NCI-H748 treated with DMSO at 0.1 percent for 48 hours (cell line): ENCODE measurements at regions not wholly inside any gene's neighbourhood (a gene's known extent, or its start where the extent isn't known, plus 50 kb on each side); places are given as distances from the start of the nearest gene placed in this dataset.

Source experiments
- DNase-seq: peaks from one replicate; lab custom pipeline; 2025; lab: John Stamatoyannopoulos, UW

DNA sequence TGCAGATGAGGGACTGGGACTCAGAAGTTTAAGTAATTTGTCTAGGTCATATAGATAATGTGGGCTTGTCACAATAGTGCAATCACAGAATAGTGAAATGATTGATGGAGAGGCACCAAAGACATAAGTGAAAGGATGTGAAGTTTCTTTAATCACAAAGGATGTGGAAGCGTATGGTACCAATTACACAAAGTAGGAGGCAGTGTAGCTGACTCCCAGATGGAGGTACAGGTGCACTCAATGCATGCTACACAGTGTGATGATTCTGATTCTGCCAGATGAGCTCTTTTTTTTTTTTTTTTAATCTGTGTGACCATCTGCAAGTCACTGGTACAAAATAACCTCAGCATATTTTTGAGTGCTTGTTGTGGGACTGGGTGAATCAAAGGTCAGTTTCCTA is 411.3 kb downstream of the SPRY1 start:
- no peak for DNase-seq

DNA sequence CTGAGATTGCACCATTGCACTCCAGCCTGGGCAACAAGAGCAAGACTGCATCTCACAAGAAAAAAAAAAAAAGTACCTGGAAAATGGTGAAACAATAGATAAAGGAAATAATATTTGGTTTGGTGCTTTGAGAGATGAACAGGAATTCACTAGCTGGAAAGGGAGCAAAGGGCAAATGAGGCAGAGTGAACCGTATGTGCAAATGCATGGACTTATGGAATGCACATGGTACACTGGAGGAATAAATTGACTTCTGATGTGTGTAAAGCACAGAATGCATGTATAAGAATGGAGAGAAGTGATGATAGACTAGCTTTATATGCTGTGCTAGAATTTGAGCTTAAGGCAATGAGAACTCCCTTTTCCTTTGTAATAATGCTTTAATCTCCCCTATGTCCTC is 413.3 kb downstream of the SPRY1 start:
- no peak for DNase-seq

DNA sequence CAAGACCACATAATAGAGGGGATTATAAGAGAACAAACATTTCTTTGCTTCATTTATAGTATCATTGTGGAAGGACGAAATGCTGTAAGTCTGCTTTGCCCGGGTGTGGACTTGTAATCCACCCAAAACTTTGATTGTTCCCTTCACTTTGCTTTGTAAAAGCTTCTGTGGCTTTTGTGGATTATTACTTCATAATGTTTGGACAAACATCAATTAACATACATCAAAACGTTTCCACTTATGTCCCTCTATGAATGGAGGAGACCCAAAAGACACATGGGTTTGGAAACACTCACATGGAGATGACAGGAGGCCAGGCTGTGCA is 415.4 kb downstream of the SPRY1 start:
- peak; percentile 66 for DNase-seq

DNA sequence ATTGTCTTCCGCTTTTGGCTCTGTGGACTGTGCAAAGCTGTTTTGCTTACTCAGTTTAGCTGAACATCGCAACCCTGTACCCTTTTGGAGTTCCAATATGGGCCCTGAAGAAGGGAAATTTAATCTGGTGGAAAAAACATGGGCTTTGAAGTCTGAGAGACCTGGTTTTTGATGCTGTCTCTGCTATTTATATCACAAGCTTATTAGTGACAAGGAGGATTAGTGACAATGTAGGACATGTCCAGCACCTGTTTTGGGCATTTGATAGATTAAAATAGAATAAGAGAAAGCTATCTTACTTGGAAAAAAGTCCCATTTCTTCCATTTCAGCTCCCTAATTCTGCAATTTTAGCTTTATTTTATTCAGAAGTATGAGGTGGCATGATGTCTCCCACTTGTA is 417.3 kb downstream of the SPRY1 start:
- no peak for DNase-seq

DNA sequence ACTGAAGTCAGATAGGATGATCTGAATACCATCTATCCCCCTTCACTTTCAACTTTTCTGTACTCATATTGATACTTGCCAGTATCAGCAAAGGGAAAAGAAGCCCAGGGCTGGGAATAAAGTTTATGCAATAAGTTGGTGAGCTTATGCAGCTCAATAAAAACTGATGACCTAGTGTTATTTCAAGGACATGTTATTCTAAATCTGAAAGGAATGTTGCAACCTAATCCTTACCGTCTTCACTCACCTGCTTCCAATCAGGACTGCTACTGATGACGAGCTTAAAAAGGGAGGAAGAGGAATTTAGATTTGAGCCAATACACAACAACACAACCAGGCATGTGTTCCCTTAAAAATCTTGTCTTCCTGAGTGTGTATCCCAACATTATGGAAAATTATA is 419.9 kb downstream of the SPRY1 start:
- no peak for DNase-seq

DNA sequence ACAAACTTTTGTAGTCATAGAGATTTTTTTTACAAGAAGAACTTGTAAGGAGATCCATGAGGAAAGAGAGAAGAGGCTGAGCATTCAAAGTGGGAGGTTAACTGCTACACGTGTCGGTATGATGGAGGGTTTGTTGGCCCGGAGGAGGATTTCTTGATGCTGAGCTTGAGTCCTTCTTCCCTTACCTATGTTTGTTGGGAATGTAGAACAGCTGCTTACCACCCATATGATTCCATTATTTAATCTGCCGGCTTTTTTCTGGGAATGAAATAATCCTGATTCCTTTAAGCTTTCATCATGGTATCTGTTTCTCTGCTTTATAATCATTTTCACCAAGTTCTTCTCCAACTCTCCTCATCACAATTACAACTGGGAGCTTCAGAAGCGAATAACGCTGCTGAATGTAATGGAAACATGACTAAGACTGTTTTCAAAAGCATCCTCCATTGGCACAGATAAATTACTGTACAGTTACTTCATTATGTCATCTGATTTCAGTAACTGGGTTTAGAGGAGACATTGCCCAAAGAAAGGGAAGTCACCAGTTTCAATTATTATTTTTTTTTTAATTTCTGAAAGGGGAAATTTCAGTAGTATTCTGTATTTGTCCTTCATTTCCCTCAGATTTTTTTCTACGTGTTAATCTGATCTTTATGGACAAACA is 420.6 kb downstream of the SPRY1 start:
- DNase-seq, result no peak

DNA sequence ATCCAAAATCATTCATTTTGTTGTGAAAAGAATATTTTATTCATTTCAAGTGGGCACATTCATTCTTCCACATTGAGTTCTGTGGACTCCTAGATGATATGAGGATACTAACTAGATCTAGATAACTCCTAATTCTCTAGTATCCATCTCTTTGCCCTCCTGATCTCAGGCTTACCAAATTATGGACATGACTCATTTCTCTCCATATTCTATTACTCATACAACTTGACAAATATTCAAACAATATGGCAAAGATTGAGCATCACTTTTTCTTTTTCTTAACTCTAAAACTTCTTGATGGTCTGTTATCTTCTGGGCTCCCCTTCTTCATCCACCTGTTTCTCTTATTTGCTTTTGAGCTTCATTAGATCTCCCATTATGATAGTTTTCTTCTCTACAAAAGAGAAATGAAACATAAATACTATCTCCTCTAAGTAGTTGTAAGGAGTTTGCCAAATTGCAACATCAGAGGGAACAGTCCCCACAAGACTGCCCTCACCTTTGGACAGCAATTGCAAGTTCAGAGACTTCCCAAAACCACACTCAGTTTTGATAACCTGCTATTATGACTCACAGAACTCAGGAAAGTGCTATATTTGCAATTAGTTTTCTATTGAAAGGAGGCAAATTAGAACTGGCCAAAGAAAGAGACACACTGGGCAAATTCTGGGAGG is 422.9 kb downstream of the SPRY1 start:
- DNase-seq, result no peak

DNA sequence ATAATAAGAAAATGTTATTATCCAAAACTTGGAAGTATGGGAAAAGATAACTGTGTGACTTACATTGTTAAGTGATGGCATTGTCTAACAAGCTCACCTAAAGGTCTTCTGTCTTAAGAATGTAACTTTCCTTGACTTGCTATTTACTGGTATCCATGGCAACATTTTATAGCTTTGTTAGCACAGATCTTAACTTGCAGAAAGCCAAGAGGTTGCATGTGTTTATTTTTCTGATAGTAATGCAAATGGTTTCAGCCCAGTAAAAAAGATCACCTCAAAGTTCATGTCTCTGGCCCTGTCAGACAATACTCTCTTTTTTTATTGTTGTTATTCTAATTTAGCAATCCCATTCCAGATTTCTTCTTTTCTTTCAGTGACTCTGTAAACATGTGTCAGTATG is 425.3 kb downstream of the SPRY1 start:
- no peak for DNase-seq

DNA sequence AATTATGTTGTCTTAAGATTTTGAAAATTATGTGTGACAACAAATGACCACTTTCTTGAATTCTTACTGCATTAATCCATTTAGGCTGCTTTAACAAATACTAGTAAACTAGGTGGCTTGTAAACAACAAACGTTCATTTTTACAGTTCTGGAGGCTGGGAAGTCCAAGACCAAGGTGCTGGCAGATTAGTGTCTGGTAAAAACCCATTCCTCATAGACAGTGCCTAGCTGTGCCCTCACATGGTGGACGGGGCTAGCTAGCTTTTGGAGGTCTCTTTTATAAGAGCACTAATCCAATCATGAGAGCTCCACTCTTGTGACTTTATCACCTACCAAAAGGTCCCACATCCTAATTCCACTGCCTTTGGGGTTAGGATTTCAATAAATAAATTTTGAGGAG is 425.8 kb downstream of the SPRY1 start:
- DNase-seq, result no peak

DNA sequence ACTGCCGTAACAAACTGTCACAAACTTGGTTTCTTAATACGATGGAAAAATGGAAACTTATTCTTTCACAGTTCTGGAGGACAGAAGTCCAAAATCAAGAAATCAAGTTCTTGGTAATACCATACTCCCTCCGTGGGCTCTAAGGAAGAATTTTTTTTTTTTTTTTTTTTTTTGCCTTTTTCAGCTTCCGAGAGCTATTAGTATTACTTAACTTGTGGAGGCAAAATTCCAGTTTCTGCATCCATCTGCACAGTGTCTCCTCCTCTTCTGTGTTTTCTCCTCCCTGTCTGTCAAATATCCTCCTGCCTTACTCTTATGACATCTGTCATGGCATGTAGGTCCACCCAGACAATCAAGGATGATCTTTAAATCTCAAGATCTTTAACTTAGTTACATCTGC is 426.6 kb downstream of the SPRY1 start:
- DNase-seq, result no peak

DNA sequence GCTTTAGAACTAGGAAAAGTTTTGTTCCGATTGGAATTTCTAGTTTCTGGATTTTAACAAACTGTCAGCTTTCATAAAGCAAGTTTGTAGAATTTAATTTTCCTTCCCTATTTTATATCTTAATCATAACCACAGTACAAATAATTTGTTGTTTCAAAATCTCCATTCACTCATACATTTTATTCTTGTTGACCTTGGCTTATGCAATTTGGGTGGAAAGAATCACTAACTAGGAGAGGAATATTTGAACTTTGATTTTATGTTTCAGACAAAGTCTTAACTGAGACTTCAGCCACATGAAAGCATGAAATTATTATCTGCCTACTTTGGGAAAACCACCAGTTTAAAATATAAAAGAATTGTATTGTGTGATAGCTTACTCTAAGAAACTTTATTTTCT is 427.9 kb downstream of the SPRY1 start:
- no peak for DNase-seq

DNA sequence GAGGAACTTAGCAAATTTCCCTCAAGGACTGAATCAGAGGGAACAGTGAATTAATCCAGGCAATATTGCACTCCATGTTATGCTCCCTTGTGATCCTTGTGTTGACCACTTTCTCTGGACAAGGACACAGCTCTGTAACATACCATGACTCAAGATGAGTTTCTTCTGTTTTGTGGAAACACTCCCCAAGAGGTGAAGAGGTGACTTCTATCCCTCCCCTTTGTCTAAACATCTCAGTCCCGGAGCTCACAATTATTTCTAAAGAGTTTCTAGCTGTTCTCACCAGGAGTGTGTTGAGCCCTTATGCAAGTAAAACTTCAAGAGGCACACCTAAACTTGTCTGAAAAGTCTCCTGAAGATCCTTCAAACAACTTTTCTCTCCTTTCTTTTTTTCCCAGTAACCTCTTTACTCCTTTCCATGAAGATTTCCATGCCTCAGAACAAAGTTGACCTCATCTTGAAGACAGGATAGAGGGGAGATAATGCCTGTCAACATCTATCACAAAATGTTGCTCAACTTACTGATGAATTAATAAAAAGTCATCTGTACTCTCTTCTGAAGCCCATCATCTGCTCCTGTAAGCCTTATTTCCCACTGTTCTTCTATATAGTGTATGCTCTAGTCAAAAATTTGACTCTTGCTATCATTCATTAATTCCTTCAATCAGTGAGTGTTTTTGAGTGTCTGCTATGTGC is 429.1 kb downstream of the SPRY1 start:
- DNase-seq, result no peak

DNA sequence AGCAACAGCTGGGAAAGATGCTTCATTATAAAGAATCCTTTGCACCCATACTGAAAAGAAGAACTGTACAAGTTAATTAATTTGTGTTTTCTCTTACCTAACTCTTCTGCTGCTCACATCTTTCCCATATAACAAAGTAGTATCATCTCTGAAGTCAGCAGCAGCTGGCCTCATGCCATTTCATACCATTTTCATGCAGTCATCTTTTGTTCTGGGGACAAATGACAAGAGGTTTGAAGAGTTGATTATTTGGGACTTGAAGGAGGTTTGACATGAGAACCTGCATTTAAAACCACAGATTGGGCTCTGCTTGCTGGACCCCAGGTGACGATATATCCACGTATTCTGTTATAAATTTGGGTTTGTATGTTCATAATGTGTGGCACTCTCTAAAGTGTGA is 430.3 kb downstream of the SPRY1 start:
- no peak for DNase-seq

DNA sequence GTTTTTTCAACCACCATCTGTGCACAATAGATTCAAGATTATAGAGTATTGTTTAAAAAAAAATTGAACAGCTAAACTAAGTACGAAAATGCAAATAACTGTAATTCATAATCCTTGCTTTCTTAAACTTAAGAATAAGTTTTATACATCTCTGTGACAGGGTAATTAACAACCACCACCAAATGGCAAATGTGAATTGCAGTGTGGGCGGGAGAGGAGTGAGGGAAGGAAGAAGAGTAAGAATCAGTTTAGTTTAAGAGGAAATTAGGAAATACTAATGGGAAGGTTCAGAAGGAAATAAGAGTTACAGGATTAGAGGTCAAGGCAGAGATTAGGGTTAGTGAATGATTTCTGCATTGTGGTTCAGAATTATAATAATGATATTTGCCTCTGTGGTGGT is 430.9 kb downstream of the SPRY1 start:
- DNase-seq, result no peak

DNA sequence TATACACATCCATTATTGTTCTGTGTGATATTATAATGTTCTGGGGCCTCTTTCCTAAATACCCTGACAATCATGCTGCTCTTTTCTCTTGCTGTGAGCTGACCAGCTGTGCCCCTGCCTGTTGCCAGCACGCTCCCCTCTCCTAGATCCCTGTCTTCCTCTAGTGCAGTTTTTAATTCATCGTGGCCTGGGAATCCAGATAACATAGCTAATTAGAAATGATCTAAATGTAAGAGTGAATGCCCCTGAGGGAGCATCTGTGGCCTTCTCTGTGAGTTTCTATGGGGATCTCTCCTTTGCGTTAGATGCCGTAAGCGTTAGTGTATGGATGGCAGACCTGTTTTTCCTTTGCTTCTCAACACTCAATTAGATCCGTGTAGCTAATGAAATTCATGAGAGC is 434.3 kb downstream of the SPRY1 start:
- no peak for DNase-seq

DNA sequence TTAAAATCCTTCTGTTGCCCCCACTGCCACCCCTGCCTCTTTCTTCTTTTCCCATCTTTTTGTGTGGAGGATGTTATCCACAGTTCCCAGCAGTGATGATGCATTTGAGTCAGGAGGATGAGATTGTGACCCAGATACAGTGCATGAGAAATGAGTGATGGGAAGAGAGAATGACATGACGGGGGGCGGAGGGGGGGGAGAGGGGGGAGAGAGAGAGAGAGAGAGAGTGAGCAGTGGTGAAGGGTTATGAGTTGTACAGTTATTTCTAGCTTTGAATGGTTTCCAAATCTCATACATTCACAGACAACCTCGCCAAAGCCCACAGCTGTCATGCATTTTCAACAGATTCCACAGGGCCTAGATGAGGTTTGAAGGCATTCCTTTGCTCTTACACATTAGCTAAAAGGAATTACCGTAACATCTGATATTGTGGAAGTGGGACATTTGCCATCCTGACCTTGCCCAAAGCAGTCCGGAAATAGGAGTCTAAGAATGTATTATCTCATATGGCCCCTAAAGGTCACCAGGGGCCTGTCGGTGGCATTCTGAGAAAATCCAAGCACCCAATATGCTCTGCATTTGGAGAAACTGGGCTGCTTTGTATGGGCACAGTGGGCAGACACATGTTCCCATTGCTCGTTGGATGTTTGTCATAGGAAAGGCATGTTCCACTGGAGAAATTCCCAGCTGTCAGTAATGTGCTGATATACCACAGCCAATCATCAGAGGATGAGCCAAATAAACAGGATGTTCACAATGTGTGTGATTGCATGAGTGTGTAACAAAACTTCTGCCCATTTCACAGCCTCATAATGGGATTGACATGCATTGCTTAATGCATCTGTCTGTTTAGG is 435.8 kb downstream of the SPRY1 start:
- DNase-seq, result no peak

DNA sequence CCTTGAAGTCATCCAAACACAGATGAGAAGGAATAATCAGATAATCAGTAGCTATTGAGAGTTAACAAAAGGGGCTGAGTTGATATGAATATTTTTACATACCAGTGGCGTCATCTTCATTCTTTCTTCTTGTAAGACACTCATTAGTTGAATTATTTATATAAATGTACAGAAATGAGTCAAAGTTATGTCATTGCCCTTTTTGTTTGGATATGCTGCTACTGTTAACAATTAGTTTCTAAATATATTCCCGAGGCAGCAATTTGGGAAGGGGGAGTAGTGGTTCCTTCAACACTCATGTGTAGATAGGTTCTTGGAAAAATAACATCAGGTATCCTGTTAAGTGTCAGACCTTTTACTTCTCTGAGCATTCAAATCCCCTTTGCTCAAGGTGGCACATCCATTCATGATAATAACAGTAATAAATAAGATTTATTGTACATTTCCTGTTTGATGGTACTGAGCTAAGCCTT is 436.6 kb downstream of the SPRY1 start:
- DNase-seq, result no peak

DNA sequence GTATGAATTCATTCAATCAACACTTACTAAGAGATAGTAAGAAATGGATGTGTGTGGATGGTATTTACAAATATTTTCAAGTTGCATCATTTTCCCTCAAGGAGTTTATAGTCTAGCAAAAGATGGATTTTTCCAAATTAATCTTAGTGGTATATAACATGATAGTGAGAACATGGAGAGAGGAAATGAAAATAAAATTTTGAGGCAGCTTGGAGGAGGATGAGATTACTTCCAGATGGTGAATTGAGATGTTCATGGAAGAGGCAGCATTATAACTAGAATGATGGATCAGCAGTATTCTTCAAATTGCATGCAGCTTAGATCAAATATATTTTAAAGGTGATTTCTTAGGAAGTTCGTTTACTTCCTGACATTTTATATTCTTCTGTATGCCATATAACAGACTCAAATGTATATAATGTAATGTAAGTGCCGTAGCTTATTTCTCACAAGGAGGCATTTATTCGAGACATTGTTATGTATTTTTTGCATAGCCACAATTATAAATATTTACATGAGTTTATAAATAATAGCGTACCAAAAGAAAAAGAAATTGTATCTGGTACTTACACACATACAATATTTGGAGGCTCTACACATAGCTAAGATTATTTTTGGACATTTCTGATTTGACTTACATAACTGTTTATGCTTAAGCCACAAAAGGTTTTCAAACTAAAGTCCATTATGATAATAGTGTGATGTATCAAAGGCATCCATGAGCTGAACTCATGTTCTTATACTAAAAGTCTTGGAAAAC is 439.4 kb downstream of the SPRY1 start:
- DNase-seq, result no peak

DNA sequence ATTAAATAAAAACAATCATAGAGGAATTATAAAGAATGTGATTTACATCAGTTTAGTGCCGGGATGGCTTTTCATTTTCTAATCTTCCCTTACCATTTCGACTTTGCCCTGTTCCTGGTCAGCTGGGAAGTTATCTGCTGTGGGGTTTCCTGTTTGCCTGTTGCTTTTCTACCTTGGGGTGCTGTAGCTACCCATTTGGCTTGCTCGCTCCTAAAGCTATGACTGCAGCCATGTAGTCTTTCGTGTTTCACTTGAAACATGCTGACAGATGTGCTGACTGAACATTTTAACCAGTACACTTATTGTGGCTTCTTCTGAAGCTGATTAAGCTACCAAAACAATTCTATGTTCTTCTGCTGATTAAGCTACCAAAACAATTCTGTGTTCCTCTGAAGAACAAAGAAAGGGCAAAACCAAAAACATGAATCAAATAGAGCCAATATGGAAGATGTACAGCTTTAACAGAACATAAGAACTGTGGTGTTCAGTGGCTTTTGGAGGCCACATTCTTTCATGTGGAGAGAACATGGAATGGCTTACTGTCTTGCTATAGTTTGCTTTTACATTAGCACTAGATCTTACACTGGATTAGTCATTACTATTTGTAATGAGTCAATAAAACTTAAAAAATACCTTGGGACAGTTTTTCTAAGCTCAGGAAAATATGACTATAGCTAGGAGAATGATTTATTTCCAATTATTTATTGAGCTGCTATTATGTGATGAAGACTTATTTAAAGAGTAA is 440.4 kb downstream of the SPRY1 start:
- DNase-seq, result no peak

DNA sequence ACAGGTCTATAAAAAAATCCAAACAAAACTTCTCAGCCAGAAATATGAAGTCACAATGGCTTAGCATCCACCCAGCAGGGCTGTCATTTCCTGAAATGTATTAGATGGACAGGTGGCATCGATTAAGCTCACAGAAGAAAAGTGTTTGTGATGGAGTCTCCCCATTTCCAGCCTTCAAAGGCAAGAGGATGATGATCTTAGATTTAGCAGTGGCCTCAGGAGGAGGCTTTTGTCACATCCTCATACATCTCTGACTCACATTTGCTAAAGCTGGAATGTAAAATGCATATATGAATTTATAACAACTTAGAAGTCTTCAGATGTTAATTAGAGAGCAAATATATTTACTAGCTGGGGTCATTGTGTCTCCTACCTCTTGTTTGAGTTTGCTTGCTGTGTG is 441.9 kb downstream of the SPRY1 start:
- no peak for DNase-seq

DNA sequence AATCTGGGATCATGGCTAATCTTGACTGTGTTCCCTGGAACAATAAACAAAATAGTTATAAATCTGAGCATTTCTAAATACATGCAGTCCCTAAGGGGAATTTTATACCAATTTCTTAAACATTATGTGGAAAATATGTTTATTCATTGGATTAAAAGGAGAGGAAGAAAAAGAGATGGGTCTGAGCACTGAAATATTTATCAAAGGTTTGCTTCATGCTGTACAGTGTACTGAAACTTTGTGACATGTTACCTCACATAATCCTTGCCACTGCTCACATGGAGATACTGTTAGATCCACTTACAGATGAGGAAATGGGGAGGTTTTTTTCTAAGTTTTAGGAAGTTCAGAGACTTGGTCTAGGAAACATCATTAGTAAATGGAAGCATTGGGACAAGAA is 443.6 kb downstream of the SPRY1 start:
- no peak for DNase-seq
